H9 (cell line): ENCODE measurements at regions not wholly inside any gene's neighbourhood (a gene's known extent, or its start where the extent isn't known, plus 50 kb on each side); places are given as distances from the start of the nearest gene placed in this dataset.
"Not testable (repeated sequence)": the region's sequence is repeated elsewhere in the genome, so short reads cannot be mapped to it uniquely, and the experiment has no call there.

ENCODE experiments used
- DNase-seq: peaks from one replicate; pipeline ENCODE4 v3.0.0-alpha.2; 2017
- H2AFZ ChIP-seq: one replicate; pipeline ENCODE4 v1.6.1; 2013; ENCODE audit warnings: mild to moderate bottlenecking, low read length, control low read depth, moderate library complexity
- H2AK5ac ChIP-seq: 2 replicates; pipeline ENCODE4 v1.6.1; 2013; ENCODE audit warnings: low read length, control low read depth, mixed read lengths; ENCODE audit not compliant: insufficient read length
- H2BK120ac ChIP-seq: one replicate; pipeline ENCODE4 v1.6.1; 2013; ENCODE audit warnings: low read depth, mild to moderate bottlenecking, low read length, control low read depth, inconsistent platforms; ENCODE audit not compliant: poor library complexity, severe bottlenecking
- H2BK12ac ChIP-seq: 2 replicates; pipeline ENCODE4 v1.6.1; 2013; ENCODE audit warnings: low read length, control low read depth, mixed read lengths, low read depth; ENCODE audit not compliant: insufficient read length
- H2BK15ac ChIP-seq: 2 replicates; pipeline ENCODE4 v1.6.1; 2013; ENCODE audit warnings: low read depth, low read length, control low read depth
- H2BK20ac ChIP-seq: one replicate; pipeline ENCODE4 v1.6.1; 2013; ENCODE audit warnings: low read depth, mild to moderate bottlenecking, low read length, control low read depth, inconsistent platforms; ENCODE audit not compliant: poor library complexity, severe bottlenecking
- H2BK5ac ChIP-seq: 2 replicates; pipeline ENCODE4 v1.6.1; 2013; ENCODE audit warnings: low read length, control low read depth, mixed read lengths; ENCODE audit not compliant: insufficient read length
- H3K14ac ChIP-seq: 2 replicates; pipeline ENCODE4 v1.6.1; 2013; ENCODE audit warnings: low read length, control low read depth; ENCODE audit not compliant: insufficient read depth
- H3K18ac ChIP-seq: 2 replicates; pipeline ENCODE4 v1.6.1; 2013; ENCODE audit warnings: low read depth, mild to moderate bottlenecking, mixed read lengths, low read length, control low read depth; ENCODE audit not compliant: insufficient read length
- H3K23ac ChIP-seq: 2 replicates; pipeline ENCODE4 v1.6.1; 2013; ENCODE audit warnings: low read length, control low read depth, mixed read lengths, low read depth; ENCODE audit not compliant: insufficient read length
- H3K23me2 ChIP-seq: 2 replicates; pipeline ENCODE4 v1.6.1; 2013; ENCODE audit warnings: low read depth, mild to moderate bottlenecking, mixed read lengths, low read length, control low read depth; ENCODE audit not compliant: insufficient read length, poor library complexity, severe bottlenecking
- H3K27ac ChIP-seq: 2 replicates; pipeline ENCODE4 v1.5.1; 2013; ENCODE audit warnings: low read length, control low read depth, mixed read lengths, low read depth; ENCODE audit not compliant: insufficient read length
- H3K27me3 ChIP-seq: 2 replicates; pipeline ENCODE4 v1.6.1; 2013; ENCODE audit warnings: low read length, control low read depth, inconsistent platforms; ENCODE audit not compliant: insufficient read depth
- H3K4ac ChIP-seq: 2 replicates; pipeline ENCODE4 v1.6.1; 2013; ENCODE audit warnings: low read depth, mild to moderate bottlenecking, control low read depth, inconsistent platforms, low read length, moderate library complexity
- H3K4me1 ChIP-seq: 2 replicates; pipeline ENCODE4 v1.6.1; 2013; ENCODE audit warnings: low read length, control low read depth, inconsistent platforms; ENCODE audit not compliant: insufficient read depth
- H3K4me2 ChIP-seq: 2 replicates; pipeline ENCODE4 v1.6.1; 2013; ENCODE audit warnings: low read length, control low read depth, mixed read lengths; ENCODE audit not compliant: insufficient read length, insufficient read depth
- H3K56ac ChIP-seq: 2 replicates; pipeline ENCODE4 v1.6.1; 2013; ENCODE audit warnings: low read depth, mild to moderate bottlenecking, mixed read lengths, low read length, control low read depth; ENCODE audit not compliant: insufficient read length
- H3K79me1 ChIP-seq: 2 replicates; pipeline ENCODE4 v1.6.1; 2013; ENCODE audit warnings: low read depth, mild to moderate bottlenecking, moderate library complexity, low read length, control low read depth, inconsistent platforms; ENCODE audit not compliant: insufficient read depth, poor library complexity, severe bottlenecking
- H3K79me2 ChIP-seq: 2 replicates; pipeline ENCODE4 v1.6.1; 2013; ENCODE audit warnings: low read length, control low read depth, inconsistent platforms; ENCODE audit not compliant: insufficient read depth
- H3K9ac ChIP-seq: 2 replicates; pipeline ENCODE4 v1.6.1; 2013; ENCODE audit warnings: low read length, control low read depth, mixed read lengths; ENCODE audit not compliant: insufficient read length; ENCODE audit errors: extremely low read depth
- H3K9me3 ChIP-seq: one replicate; pipeline ENCODE4 v1.6.1; 2013; ENCODE audit warnings: low read depth, low read length, inconsistent platforms; ENCODE audit not compliant: control insufficient read depth
- H3T11ph ChIP-seq: one replicate; pipeline ENCODE4 v1.6.1; 2013; ENCODE audit warnings: mild to moderate bottlenecking, low read length, control low read depth, inconsistent platforms
- H4K20me1 ChIP-seq: one replicate; pipeline ENCODE4 v1.6.1; 2013; ENCODE audit not compliant: control insufficient read depth, insufficient read length, insufficient read depth
- H4K5ac ChIP-seq: 2 replicates; pipeline ENCODE4 v1.6.1; 2013; ENCODE audit warnings: low read depth, mild to moderate bottlenecking, mixed read lengths, low read length, control low read depth; ENCODE audit not compliant: insufficient read length
- H4K8ac ChIP-seq: replicated peaks from 2 replicates; pipeline ENCODE4 v1.6.1; 2013; ENCODE audit warnings: low read length, control low read depth, mixed read lengths, low read depth; ENCODE audit not compliant: insufficient read length
- H4K91ac ChIP-seq: 2 replicates; pipeline ENCODE4 v1.6.1; 2013; ENCODE audit warnings: low read depth, mild to moderate bottlenecking, moderate library complexity, mixed read lengths, low read length, control low read depth; ENCODE audit not compliant: insufficient read length
- H3K27ac Mint-ChIP-seq, 3 experiments: 2 replicates in 2 of 3; 3 replicates in 1 of 3; pipeline ENCODE4 v1.8.0; 2020 to 2021; ENCODE audit warnings: mixed read lengths in 3 of 3, mild to moderate bottlenecking in 1 of 3, moderate library complexity in 1 of 3
- H3K27me3 Mint-ChIP-seq: 2 replicates; pipeline ENCODE4 v1.8.0; 2021; ENCODE audit warnings: low read depth, mild to moderate bottlenecking, moderate library complexity, mixed read lengths
- H3K36me3 Mint-ChIP-seq, 3 experiments: 2 replicates in 2 of 3; 3 replicates in 1 of 3; pipeline ENCODE4 v1.8.0; 2020 to 2021; ENCODE audit warnings: low read depth in 3 of 3, mixed read lengths in 3 of 3; ENCODE audit not compliant: insufficient read depth in 1 of 3
- H3K4me1 Mint-ChIP-seq, 2 experiments: 2 replicates each; pipeline ENCODE4 v1.8.0; 2020; ENCODE audit warnings: mixed read lengths in 2 of 2
- H3K4me3 Mint-ChIP-seq, 2 experiments: 2 replicates in 1 of 2; 3 replicates in 1 of 2; pipeline ENCODE4 v1.8.0; 2020 to 2021; ENCODE audit warnings: mild to moderate bottlenecking in 2 of 2, mixed read lengths in 2 of 2, moderate library complexity in 1 of 2
- H3K9me3 Mint-ChIP-seq, 2 experiments: 2 replicates in 1 of 2; 3 replicates in 1 of 2; pipeline ENCODE4 v1.8.0; 2020; ENCODE audit warnings: mild to moderate bottlenecking in 2 of 2, mixed read lengths in 2 of 2, moderate library complexity in 1 of 2
- WGBS: extraction: QIAGEN DNeasy Blood & Tissue Kit; methylation state at CpG from one replicate; pipeline ENCODE4 v1.1.7; 2013; ENCODE audit warnings: missing lambda C conversion rate, low lambda C conversion rate, mixed read lengths; ENCODE audit not compliant: insufficient read length; ENCODE audit errors: extremely low coverage; 5-methylcytosine and 5-hydroxymethylcytosine counted together

GRCh38 chr10:42230115-42230514 lies 408.3 kb downstream of the ZNF33B start:
- not testable (repeated sequence) for H2BK5ac ChIP-seq, H2BK15ac ChIP-seq, H3K4ac ChIP-seq, H3T11ph ChIP-seq, H4K20me1 ChIP-seq, DNase-seq, H3K4me3 Mint-ChIP-seq, H3K56ac ChIP-seq, H3K9ac ChIP-seq, H2AFZ ChIP-seq, H3K4me2 ChIP-seq, H3K23me2 ChIP-seq, H2BK120ac ChIP-seq, H4K5ac ChIP-seq, H4K8ac ChIP-seq, H3K4me1 Mint-ChIP-seq, H3K4me1 ChIP-seq, H3K27me3 ChIP-seq, H2AK5ac ChIP-seq, H3K23ac ChIP-seq, H3K27ac ChIP-seq, H3K14ac ChIP-seq, H3K79me1 ChIP-seq, H3K27ac Mint-ChIP-seq, H3K18ac ChIP-seq, H3K79me2 ChIP-seq, H4K91ac ChIP-seq, H2BK20ac ChIP-seq, H2BK12ac ChIP-seq
- peaks cover 30% of the 10 kb centered on the region for H3K9me3 ChIP-seq
- WGBS, result no CpG with 5 or more reads among the region's 2 CpGs
- peaks cover 68 to 79% of the 10 kb centered on the region in 2 experiments for H3K9me3 Mint-ChIP-seq
- peaks cover 26 to 37% (median 28%) of the 10 kb centered on the region in 3 experiments for H3K36me3 Mint-ChIP-seq
- peaks cover 21% of the 10 kb centered on the region for H3K27me3 Mint-ChIP-seq

DNA sequence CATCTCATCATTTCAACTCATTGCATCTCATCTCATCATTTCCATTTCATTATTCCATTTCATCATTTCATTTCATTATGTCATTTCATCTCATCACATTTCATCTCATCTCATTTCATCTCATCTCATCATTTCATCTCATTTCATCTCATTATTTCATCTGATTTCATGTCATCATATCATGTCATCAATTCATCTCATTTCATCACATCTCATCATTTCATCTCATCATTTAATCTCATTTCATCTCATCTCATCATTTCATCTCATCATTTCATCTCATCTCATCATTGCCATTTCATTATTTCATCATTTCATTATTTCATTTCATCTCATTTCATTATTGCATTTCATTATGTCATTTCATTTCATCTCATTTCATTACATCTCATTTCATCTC lies 410.5 kb downstream of the ZNF33B start:
- not testable (repeated sequence) for H3K23ac ChIP-seq, H2BK120ac ChIP-seq, H2BK5ac ChIP-seq, H4K5ac ChIP-seq, H3K9ac ChIP-seq, H3K27me3 ChIP-seq, H3K56ac ChIP-seq, H3K27ac Mint-ChIP-seq, H3K4me3 Mint-ChIP-seq, H4K20me1 ChIP-seq, H3K79me2 ChIP-seq, H2BK20ac ChIP-seq, H4K8ac ChIP-seq, H2BK15ac ChIP-seq, H3K27ac ChIP-seq, H3K4me1 Mint-ChIP-seq, H2AFZ ChIP-seq, H3K79me1 ChIP-seq, H3K4me1 ChIP-seq, H3T11ph ChIP-seq, H3K4ac ChIP-seq, H2AK5ac ChIP-seq, H3K18ac ChIP-seq, H3K4me2 ChIP-seq, H2BK12ac ChIP-seq, H4K91ac ChIP-seq, H3K14ac ChIP-seq, DNase-seq, H3K23me2 ChIP-seq
- Mint-ChIP-seq H3K27me3 (peaks cover 21% of the 10 kb centered on the region), H3K36me3 (peaks cover 26 to 37% (median 28%) of the 10 kb centered on the region in 3 experiments), H3K9me3 (peaks cover 66 to 70% of the 10 kb centered on the region in 2 experiments)
- peaks cover 11% of the 10 kb centered on the region for H3K9me3 ChIP-seq
